GM12864 (cell line): ENCODE measurements at regions not wholly inside any gene's neighbourhood (a gene's known extent, or its start where the extent isn't known, plus 50 kb on each side); places are given as distances from the start of the nearest gene placed in this dataset.
"Not testable (repeated sequence)": the region's sequence is repeated elsewhere in the genome, so short reads cannot be mapped to it uniquely, and the experiment has no call there.

ENCODE experiments used
- DNase-seq: peaks from one replicate; pipeline ENCODE4 v3.0.0-alpha.2; 2011; ENCODE audit warnings: low read depth
- H3K4me3 ChIP-seq: 2 replicates; pipeline ENCODE4 v1.5.1; 2011; ENCODE audit warnings: mild to moderate bottlenecking, low read depth, low read length, control low read depth
- TF ChIP-seq, protein P1 (sequence below): IDR thresholded peaks from 2 replicates; pipeline ENCODE4 v1.5.1; 2011; ENCODE audit warnings: low read depth, mild to moderate bottlenecking, moderate library complexity, low read length, control low read depth, inconsistent platforms; ENCODE audit errors: missing control alignments

GRCh38 chr3:145259166-145259880 is 901.7 kb downstream of the PLOD2 start:
- no peak for DNase-seq
- TF ChIP-seq, protein P1, sequence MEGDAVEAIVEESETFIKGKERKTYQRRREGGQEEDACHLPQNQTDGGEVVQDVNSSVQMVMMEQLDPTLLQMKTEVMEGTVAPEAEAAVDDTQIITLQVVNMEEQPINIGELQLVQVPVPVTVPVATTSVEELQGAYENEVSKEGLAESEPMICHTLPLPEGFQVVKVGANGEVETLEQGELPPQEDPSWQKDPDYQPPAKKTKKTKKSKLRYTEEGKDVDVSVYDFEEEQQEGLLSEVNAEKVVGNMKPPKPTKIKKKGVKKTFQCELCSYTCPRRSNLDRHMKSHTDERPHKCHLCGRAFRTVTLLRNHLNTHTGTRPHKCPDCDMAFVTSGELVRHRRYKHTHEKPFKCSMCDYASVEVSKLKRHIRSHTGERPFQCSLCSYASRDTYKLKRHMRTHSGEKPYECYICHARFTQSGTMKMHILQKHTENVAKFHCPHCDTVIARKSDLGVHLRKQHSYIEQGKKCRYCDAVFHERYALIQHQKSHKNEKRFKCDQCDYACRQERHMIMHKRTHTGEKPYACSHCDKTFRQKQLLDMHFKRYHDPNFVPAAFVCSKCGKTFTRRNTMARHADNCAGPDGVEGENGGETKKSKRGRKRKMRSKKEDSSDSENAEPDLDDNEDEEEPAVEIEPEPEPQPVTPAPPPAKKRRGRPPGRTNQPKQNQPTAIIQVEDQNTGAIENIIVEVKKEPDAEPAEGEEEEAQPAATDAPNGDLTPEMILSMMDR = no peak
- H3K4me3 ChIP-seq = no peak overlapping the region

DNA sequence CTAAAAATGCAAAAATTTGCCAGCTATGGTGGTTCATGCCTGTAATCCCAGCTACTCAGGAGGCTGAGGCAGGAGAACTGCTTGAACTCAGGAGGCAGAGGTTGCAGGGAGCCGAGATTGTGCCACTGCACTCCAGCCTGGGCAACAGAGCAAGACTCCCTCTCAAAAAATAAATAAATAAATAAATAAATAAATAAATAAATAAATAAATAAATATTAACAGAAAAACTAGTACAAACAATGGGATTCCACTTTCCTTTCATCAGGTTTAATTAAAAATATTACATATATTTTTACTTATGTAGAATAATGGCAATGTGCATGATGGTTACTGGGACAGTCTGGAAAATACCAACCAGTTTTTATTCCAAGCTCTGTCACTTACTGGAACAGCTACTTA is 897.5 kb downstream of the PLOD2 start:
- DNase-seq, H3K4me3 ChIP-seq: not testable (repeated sequence)

DNA sequence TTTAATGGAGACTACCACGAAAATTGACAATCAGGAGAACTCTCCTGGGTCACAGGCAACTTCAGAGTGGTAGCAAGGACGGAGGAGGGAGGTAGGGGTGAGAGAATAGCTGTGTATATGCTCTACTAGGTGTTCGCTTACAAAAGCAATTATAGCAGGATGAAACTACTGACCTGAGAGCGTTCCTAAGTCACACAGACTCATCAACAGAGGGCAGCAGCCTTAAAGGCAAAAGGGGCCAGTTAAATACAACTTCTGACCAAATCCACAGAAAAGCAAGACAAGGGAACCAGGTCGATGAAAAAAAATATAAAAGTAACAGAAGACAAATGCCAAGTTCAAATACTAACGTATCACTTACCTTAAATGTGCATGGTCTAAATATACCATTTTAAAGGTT is 894.6 kb downstream of the PLOD2 start:
- TF ChIP-seq, protein P1 = no peak
- H3K4me3 ChIP-seq = no peak overlapping the region
- DNase-seq = no peak

DNA sequence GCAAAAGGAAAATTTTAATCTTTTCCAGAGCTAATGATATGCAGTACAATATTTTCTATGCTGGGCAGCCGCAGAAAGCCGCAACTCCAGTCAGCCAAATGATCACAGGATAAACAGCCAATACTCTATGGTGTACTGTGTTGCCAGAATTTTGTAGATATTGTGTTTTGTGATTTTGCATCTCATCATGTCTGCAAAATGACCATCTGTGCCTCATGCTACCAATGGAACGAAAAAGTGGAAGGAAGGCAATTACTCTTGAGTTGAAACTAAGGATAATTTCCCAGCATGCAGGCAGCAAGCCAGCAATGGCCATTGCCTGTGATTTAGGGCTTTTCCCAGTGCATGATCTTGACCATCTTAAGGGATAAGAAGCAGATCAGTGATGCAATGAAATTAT is 891.9 kb downstream of the PLOD2 start:
- no peak for DNase-seq
- TF ChIP-seq, protein P1 = no peak
- H3K4me3 ChIP-seq = no peak overlapping the region

DNA sequence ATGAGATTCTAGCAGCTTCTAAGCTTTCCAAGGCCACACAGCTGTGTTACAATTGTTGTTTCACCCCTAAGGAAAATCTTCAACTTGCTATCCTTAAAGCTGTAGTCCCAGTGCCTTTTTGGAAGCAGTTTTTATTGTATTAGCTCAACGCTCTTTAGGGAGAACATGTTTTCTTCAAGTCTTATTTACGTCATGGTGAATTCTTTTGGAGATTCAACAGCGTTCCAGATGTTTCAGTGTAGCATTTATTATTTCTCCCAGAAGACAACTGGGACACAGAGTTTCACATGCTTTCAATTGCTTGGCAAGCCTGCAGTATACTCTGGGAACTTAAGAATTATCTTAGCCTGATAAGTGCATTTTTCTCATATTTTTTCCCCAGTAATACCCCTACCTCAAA is 888.3 kb downstream of the PLOD2 start:
- TF ChIP-seq, protein P1 = no peak
- no peak for DNase-seq
- no peak overlapping the region for H3K4me3 ChIP-seq

DNA sequence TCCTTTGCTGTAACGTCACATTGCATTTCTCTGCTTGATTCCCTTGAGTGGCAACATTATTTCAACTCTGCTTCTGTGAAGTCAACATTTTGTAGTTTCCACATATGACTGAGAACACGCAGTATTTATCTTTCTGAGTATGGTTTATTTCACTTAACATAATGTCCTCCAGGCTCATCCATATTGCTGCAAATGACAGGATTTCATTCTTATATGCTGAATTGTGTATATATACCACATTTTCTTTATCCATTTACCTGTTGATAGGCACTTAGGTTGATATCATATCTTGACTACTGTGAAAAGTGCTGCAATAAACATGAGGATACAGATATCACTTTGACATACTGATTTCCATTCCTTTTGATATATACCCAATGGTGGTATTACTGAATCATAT is 878.5 kb downstream of the PLOD2 start:
- no peak overlapping the region for H3K4me3 ChIP-seq
- TF ChIP-seq, protein P1 = no peak
- DNase-seq = no peak

- TF ChIP-seq, protein P1 = no peak
- no peak for DNase-seq
- no peak overlapping the region for H3K4me3 ChIP-seq
Observed at GRCh38 chr3:145286937-145287336, 874.0 kb downstream of the PLOD2 start.

- no peak overlapping the region for H3K4me3 ChIP-seq
- DNase-seq = no peak
- TF ChIP-seq, protein P1 = no peak
Observed at GRCh38 chr3:145290010-145290409, 871.0 kb downstream of the PLOD2 start.
